ENCODE measurements at regions not wholly inside any gene's neighbourhood (a gene's known extent, or its start where the extent isn't known, plus 50 kb on each side); places are given as distances from the start of the nearest gene placed in this dataset.

GRCh38 chr2:14684516-14684915, 52.0 kb downstream of the LRATD1 start:
- Histone ChIP-seq H3K4me1 (ENCODE audit: control insufficient read depth, insufficient read depth, low read length) (no peaks in the 10 kb centered on the region), H3K36me3 (ENCODE audit: control insufficient read depth in 2 of 2, insufficient read depth in 1 of 2, low read length in 2 of 2) (no peaks in the 10 kb centered on the region), H3K4me3 (ENCODE audit: low read depth, low read length) (no peak overlapping the region), H3K27ac (ENCODE audit: extremely low read depth, low read depth, low read length) (no peak overlapping the region), H3K9me3 (ENCODE audit: control insufficient read depth, insufficient read depth, low read depth, low read length) (no peaks in the 10 kb centered on the region)
- TF ChIP-seq ATF2 (tag by site-specific recombination; IDR thresholded peaks at IDR 0.05; ENCODE audit: low read depth) (no peak), ZNF148 (tag by site-specific recombination; IDR thresholded peaks at IDR 0.05; ENCODE audit: borderline replicate concordance) (no peak), ZNF549 (tag by site-specific recombination; IDR thresholded peaks at IDR 0.05) (no peak), ZNF747 (tag by site-specific recombination; IDR thresholded peaks at IDR 0.05) (no peak), ZNF133 (tag by site-specific recombination; IDR thresholded peaks at IDR 0.05) (no peak), ZNF24 (tag by site-specific recombination; IDR thresholded peaks at IDR 0.05) (no peak), ZNF214 (tag by site-specific recombination; IDR thresholded peaks at IDR 0.05; ENCODE audit: borderline replicate concordance) (no peak), ZNF521 (tag by site-specific recombination; IDR thresholded peaks at IDR 0.05) (no peak), ZNF488 (tag by site-specific recombination; IDR thresholded peaks at IDR 0.05) (no peak)
- ChIA-PET CTCF (no interaction called here), POLR2A (no interaction called here)

GRCh38 chr2:14690926-14691325, 58.4 kb downstream of the LRATD1 start:
- Histone ChIP-seq H3K9me3 (ENCODE audit: control insufficient read depth, insufficient read depth, low read depth, low read length) (no peaks in the 10 kb centered on the region), H3K36me3 (ENCODE audit: control insufficient read depth in 2 of 2, insufficient read depth in 1 of 2, low read length in 2 of 2) (no peaks in the 10 kb centered on the region), H3K27ac (ENCODE audit: extremely low read depth, low read depth, low read length) (no peak overlapping the region), H3K4me3 (ENCODE audit: low read depth, low read length) (no peak overlapping the region), H3K4me1 (ENCODE audit: control insufficient read depth, insufficient read depth, low read length) (no peaks in the 10 kb centered on the region)
- ChIA-PET POLR2A (no interaction called here), CTCF (no interaction called here)
- TF ChIP-seq KLF10 (tag by site-specific recombination; IDR thresholded peaks at IDR 0.05) = no peak
- no peak for TF ChIP-seq ZNF112 (tag by site-specific recombination; IDR thresholded peaks at IDR 0.05)
- no peak for TF ChIP-seq ZNF416 (tag by site-specific recombination; IDR thresholded peaks at IDR 0.05)
- TF ChIP-seq ZNF175 (tag by site-specific recombination; IDR thresholded peaks at IDR 0.05) = no peak
- no peak for TF ChIP-seq ZNF514 (tag by site-specific recombination; IDR thresholded peaks at IDR 0.05)
- TF ChIP-seq PRDM2 (tag by site-specific recombination; IDR thresholded peaks at IDR 0.05; ENCODE audit: borderline replicate concordance) = no peak
- TF ChIP-seq ZNF140 (tag by site-specific recombination; IDR thresholded peaks at IDR 0.05) = no peak
- no peak for TF ChIP-seq GLIS1 (tag by site-specific recombination; IDR thresholded peaks at IDR 0.05)
- TF ChIP-seq ZNF302 (tag by site-specific recombination; IDR thresholded peaks at IDR 0.05; ENCODE audit: low read depth) = no peak
- no peak for TF ChIP-seq PRDM4 (tag by site-specific recombination; IDR thresholded peaks at IDR 0.05)
- TF ChIP-seq ZNF423 (tag by site-specific recombination; IDR thresholded peaks at IDR 0.05) = no peak
- TF ChIP-seq ZSCAN18 (tag by site-specific recombination; IDR thresholded peaks at IDR 0.05) = no peak
- TF ChIP-seq SETDB1 (IDR thresholded peaks at IDR 0.05; ENCODE audit: insufficient read length, low read length) = no peak

Data from HEK293 (cell line).